ENCODE measurements at regions not wholly inside any gene's neighbourhood (a gene's known extent, or its start where the extent isn't known, plus 50 kb on each side); places are given as distances from the start of the nearest gene placed in this dataset.

- no peak for TF ChIP-seq MLX (CRISPR knock-in tag; IDR thresholded peaks at IDR 0.05)
- no peak for TF ChIP-seq CTCF (IDR thresholded peaks at IDR 0.05)
- no peak for TF ChIP-seq NFE2L1 (CRISPR knock-in tag; IDR thresholded peaks at IDR 0.05)
Observed at GRCh38 chr1:109821831-109822745, 58.4 kb upstream of the EPS8L3 start (continued).

- CTCF ChIA-PET: interaction anchor here (0.9 kb wide), 1 partner anchor 30 kb away, joined by 3 read pairs; no protein-coding TSS in a partner anchor
- H3K36me3 Mint-ChIP-seq: peaks cover 4% of the 10 kb centered on the region
- ATAC-seq (no peak), DNase-seq (ENCODE audit: low spot score) (no peak)
- H3K9me3 Mint-ChIP-seq: peaks cover 6% of the 10 kb centered on the region
- POLR2A ChIA-PET: no interaction called here
- H3K4me3 Mint-ChIP-seq: no peak overlapping the region
- H3K4me1 Mint-ChIP-seq: peaks cover 9% of the 10 kb centered on the region
- TF ChIP-seq USF1 (CRISPR knock-in tag; IDR thresholded peaks at IDR 0.05) (no peak), STAT6 (CRISPR knock-in tag; conservative IDR thresholded peaks at IDR 0.05; ENCODE audit: low read depth) (no peak), FOXP4 (CRISPR knock-in tag; IDR thresholded peaks at IDR 0.05) (no peak)
- no peak overlapping the region for H3K27ac Mint-ChIP-seq
- H3K27me3 Mint-ChIP-seq (ENCODE audit: low read depth): no peaks in the 10 kb centered on the region
Observed at GRCh38 chr1:109821221-109821669, 57.5 kb upstream of the EPS8L3 start.

- POLR2A ChIA-PET: no interaction called here
- H3K27me3 Mint-ChIP-seq (ENCODE audit: low read depth): no peaks in the 10 kb centered on the region; the same call in 1 of the 2 replicates
- H3K9me3 Mint-ChIP-seq: peaks cover 15% of the 10 kb centered on the region
- no peak for DNase-seq (ENCODE audit: low spot score)
- H3K36me3 Mint-ChIP-seq: peaks cover 9% of the 10 kb centered on the region
- ATAC-seq: no peak
- CTCF ChIA-PET: no interaction called here
- H3K4me1 Mint-ChIP-seq: peaks cover 9% of the 10 kb centered on the region
- no peak overlapping the region for H3K4me3 Mint-ChIP-seq
- no peak overlapping the region for H3K27ac Mint-ChIP-seq
- TF ChIP-seq STAT6 (CRISPR knock-in tag; conservative IDR thresholded peaks at IDR 0.05; ENCODE audit: low read depth) (no peak), ZNF263 (CRISPR knock-in tag; IDR thresholded peaks at IDR 0.05; ENCODE audit: low read depth) (no peak), GRHL2 (CRISPR knock-in tag; IDR thresholded peaks at IDR 0.05; ENCODE audit: insufficient replicate concordance, severe bottlenecking) (no peak), ZSCAN18 (CRISPR knock-in tag; IDR thresholded peaks at IDR 0.05) (no peak), PRDM15 (CRISPR knock-in tag; IDR thresholded peaks at IDR 0.05) (no peak)
Observed at GRCh38 chr1:109819906-109820305, 56.2 kb upstream of the EPS8L3 start.
